Muscle of arm (tissue), 1 donor: ENCODE measurements at regions not wholly inside any gene's neighbourhood (a gene's known extent, or its start where the extent isn't known, plus 50 kb on each side); places are given as distances from the start of the nearest gene placed in this dataset.
"Not testable (repeated sequence)": the region's sequence is repeated elsewhere in the genome, so short reads cannot be mapped to it uniquely, and the experiment has no call there.

Experiments
- DNase-seq: peaks from one replicate; pipeline ENCODE4 v3.0.0-alpha.2; 2013

DNA sequence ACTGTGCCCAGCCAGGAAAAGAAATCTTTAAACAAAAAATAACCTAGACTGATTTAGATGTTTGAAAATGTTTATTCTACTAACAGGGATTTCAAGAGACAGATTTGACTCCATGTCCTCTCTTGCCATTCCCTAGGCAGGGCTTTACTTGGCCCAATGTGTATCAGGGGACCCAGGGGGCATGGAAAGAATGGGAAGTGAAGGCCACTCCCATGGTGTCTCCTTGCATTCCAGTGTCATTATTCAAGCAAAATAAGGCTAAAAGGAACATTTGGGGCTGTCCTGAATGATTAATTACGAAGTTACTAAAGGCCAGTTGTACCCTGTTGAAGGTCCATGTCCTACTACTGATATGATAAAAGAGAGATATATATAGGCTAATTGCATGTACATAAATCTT, 151.9 kb upstream of the ATF7IP start:
- no peak for DNase-seq

DNA sequence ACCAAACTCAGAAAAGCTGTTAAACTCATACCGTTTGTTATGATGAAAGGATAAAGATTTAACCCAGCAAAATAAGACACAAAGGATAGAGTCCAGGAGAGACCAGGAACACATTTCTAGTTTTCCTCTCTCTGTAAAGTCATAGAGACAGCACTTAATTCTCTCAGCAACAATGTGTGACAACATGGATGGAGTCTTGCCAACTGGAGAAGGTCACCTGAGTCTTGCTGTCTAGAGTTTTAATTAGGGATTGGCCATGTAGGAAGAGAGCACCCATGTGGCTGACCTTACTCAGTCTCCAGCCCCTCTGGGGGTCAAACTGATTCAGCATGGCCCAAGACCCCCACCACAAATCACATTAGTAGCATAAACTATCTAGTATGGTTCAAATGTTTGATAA, 151.0 kb upstream of the ATF7IP start:
- no peak for DNase-seq

DNA sequence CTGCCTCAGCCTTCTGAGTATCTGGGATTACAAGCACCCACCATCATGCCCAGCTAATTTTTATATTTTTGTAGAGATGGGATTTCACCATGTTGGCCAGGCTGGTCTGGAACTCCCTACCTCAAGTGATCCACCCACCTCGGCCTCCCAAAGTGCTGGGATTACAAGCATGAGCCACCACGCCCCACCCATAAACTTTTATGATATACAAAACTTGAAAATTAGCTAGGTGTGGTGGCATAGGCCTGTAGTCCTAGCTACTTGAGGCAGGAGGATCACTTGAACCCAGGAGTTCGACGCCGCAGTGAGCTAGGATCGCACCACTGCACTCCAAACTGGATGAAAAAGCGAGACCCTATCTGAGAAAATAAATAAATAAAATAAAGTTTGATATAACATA, 149.5 kb upstream of the ATF7IP start:
- not testable (repeated sequence) for DNase-seq

DNA sequence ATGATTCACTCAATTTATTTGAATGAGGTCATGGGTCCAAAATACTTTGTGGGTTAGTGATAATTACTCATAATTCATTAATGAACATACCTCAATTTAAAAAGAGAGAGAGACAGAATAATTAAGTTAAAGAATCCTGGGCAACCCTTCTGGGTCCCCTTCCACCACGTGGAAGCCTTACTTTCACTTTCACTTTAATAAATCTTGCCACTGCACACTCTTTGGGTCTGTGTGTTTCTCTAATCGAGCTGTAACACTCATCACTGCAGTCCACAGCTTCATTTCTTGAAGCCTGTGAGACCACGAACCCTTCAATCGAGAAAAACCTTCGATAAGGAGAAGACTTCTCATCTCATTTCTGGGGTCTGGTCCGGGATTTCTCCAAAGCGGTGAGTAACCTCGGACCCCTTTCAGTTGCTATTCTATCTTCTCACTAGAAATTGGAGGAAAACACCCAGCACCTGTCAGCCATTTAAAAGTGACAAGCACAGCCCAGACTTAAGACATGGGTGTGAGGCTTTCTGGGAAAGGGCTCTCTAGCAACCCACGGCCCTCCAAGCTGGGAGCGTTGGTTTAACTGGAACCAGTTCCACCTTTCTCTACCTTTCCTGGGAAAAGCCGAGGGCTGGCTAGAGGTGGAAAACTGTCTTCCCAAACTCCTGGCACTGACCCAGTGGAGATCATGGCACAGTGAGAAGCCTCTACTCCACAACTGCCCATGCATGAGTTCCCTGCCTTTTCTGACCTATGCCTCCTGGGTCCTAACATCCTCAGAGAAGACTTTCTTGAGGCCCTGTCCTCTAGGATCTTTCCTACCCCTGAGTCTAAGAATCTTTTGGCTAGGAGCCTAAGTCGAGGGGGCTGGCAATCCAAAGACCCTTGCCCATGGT, 148.8 kb upstream of the ATF7IP start:
- DNase-seq = no peak

DNA sequence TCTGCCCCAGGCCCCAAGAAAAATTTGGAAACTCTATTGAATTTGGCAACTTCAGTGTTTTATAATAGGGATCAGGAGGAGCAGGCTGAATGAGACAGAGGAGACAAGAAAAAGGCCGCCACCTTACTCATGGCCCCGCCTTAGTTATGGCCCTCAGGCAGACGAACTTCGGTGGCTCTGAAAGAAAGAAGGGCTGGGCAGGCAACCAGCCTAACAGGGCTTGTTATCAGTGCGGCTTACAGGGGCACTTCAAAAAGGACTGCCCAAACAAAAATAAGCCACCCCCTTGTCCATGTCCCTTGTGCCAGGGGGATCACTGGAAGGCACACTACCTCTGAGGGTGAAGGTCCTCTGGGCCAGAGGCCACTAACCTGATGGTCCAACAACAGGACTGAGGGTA, 146.3 kb upstream of the ATF7IP start:
- no peak for DNase-seq

DNA sequence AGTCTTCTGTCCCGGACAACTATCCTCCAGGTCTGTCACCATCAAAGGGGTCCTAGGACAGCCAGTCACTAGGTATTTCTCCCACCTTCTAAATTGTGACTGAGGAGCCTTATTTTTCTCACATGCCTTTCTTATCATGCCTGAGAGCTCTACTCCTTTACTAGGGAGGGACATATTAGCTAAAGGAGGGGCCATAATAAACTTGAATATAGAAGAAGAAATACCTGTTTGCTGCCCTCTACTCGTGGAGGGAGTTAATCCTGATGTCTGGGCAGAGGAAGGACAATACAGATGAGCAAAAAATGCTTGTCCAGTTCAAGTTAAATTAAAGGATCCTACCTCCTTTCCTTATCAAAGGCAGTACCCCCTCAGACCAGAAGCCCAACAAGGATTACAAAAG, 145.8 kb upstream of the ATF7IP start:
- DNase-seq = not testable (repeated sequence)

DNA sequence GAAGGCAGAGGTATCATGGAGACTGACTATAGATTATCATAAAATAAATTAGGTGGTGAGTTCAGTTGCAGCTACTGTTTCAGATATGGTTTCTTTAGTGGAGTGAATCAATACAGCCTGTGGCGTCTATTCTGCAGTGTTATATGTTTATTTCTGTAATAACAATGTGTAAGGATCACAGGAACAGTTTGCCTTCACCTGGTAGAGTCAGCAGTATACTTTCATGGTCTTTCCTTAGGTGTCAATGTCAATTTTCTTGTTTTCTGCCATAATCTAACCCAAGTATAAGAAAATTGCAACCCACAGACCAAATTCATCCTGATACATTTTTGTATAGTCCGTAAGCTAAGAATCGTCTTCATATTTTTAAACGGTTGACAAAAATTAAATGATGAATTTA, 140.4 kb upstream of the ATF7IP start:
- no peak for DNase-seq

DNA sequence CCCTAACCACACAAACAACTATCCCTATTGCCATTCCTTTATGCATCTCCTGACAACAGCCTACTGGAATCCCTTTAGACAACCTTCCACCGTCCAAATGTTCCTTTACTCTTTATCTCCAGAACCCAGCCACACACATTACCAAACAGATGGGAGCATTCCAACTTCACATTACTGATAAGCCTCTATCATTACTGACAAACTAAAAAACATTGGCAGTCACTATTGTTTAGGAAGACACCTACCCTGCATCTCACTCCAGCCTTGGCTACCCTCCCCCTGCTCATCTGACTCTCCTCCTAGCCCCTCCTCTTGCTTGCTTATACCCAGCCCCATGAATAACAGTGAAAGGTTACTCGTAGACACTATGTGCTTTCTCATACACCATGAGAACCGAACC, 130.3 kb upstream of the ATF7IP start:
- DNase-seq = not testable (repeated sequence)

DNA sequence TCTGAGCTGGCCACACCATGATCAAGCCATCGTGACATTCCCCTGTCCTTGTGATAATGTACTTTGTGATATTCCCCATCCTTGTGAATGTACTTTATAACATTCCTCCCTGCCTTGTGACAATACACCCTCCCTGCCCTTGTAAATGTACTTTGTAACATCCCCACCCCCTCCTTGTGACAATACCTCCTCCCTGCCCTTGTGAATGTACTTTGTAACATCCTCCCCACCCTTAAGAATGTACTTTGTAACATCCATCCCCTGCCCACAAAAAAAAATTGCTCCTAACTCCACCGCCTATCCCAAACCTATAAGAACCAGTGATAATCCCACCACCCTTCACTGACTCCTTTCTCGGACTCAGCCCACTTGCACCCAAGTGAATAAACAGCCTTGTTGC, 128.8 kb upstream of the ATF7IP start:
- DNase-seq = not testable (repeated sequence)

DNA sequence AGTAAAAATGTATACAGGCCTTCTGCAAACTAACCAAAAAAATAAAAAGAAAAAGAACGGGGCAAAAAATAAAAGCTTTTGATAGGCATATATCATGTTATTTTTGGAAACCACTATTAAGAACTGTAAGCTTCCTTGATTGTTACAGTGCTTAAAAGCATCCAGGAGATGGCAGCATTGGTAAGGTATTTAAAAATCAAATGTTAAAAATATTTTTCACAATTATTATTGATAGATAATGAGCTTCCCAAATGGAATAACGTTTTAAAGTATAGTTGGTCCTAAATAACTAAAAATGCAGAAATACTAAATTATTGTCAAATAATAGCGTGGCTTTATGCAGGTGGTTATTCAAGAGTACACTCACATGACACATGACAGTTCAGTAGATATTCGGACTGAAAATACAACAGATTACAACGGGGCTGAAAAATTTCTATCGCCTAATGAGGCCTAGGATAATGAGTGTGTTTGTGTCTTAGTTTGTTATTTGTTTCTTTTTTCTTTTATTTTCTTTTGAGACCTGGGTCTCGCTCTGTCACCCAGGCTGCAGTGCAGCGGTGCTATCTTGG, 127.2 kb upstream of the ATF7IP start:
- no peak for DNase-seq

DNA sequence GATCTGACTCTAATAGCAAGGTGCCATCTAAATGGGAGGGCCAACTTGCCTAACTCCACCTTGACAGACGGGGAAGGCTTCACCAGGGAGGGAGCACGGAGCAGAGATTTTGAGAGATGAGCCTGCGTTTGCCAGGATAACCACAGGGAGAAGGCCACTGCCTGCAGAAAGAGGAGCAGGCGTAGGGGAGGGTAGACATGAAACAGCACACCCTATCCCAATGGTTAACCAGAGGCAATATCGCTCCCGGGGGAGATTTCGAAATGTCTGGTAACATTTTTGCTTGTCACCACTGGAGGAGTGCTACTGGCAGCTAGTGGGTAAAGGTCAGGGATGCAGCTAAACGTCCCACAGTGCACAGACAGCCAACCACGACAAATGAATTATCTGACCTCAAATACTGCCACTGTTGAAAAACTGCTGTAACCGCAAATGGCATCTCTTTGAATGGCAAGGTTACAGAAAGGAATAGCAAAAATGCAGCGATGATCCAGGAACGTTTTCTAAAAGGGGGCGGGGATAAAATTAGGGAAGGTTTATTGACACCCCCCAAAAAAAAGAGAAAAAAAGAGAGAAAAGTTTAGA, 126.0 kb upstream of the ATF7IP start:
- DNase-seq = no peak

DNA sequence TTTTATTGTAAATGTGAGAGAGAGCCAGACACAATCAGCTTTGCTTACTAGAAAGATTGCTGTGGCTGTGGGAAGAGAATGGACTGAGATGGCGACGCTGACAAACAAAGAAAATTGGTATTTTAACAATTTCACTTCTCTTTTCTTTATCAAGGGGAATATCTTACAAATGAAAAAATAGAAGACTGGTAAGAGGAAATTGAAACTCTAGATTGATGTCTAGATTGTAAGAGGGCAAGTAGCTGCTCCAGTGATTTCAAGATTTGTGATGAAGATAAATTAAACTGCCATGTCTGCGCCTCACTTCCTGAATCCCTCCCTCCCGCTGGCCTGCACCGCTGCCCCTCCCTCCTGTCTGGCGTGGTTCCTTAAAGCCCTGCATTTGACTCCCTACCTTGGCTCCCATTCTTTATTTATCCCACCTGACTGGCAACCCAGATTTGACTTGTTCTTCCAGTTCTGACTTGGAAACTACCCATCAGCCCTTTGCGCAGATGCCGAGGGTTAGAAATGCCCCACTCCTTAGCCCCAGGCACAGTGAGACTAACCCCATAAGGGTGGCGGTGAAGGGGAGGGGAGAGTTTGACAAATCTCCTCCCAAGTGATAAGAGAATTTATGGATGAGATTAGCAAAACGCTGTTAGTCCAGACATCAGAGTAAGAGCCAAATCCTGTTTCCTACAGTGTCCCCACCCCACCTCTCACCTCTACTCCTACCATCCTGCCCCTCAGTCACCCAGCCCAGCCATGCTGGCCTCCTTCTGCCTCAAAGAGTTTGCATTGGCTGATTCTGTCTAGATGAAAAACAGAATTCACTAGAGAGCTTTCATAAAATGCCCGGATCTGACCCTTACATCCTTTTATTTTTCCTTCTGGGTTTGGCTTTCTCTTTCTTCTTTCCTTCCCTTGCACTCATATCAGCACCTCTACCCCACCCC, 125.3 kb upstream of the ATF7IP start:
- no peak for DNase-seq

DNA sequence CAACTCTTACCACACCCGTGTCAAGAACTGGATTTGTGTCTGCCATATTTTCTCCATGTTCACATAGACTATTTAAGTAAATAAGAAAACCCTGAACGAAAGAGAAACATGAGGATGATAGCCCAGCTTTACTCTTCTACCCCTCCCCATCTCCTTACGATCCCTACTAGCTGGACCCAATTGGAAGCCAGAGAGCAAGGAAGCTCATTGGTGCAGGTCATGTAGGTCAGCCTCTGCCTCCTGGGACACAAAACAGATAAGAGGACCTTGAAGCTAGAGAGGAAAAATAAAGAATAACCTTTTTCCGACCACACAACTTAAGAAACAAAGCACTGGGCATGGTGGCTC, 124.6 kb upstream of the ATF7IP start:
- DNase-seq = no peak

DNA sequence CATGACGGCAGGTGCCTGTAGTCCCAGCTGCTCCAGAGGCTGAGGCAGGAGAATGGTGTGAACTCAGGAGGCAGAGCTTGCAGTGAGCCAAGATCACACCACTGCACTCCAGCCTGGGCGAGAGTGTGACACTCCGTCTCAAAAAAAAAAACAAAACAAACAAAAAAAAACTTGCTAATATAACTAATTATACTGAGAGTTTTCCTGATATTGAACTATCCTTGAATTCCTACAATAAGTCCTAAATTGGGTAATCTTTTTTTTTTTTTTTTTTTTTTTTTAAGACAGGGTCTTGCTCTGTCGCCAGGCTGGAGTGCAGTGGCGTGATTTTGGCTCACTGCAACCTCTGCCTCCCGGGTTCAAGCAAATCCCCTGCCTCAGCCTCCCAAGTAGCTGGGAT, 122.7 kb upstream of the ATF7IP start:
- not testable (repeated sequence) for DNase-seq

DNA sequence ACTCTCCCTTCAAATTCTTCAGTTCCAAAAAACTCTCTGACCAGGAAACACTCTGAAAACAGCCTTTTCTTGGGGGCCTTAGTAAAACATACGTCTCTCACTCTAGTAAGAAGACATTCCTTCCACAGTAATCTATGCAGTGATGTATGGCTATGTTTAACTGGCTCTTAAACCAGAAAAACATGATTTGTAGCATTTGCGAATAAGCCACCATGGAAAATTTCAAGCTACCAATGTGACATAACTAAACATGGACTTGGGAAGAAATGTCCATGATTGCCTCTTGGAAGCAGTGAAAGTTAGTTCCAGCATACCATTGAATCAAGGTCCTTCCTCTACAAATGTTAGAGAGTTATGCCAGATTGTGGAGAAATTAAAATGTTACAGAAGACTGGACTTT, 121.5 kb upstream of the ATF7IP start:
- DNase-seq = no peak

DNA sequence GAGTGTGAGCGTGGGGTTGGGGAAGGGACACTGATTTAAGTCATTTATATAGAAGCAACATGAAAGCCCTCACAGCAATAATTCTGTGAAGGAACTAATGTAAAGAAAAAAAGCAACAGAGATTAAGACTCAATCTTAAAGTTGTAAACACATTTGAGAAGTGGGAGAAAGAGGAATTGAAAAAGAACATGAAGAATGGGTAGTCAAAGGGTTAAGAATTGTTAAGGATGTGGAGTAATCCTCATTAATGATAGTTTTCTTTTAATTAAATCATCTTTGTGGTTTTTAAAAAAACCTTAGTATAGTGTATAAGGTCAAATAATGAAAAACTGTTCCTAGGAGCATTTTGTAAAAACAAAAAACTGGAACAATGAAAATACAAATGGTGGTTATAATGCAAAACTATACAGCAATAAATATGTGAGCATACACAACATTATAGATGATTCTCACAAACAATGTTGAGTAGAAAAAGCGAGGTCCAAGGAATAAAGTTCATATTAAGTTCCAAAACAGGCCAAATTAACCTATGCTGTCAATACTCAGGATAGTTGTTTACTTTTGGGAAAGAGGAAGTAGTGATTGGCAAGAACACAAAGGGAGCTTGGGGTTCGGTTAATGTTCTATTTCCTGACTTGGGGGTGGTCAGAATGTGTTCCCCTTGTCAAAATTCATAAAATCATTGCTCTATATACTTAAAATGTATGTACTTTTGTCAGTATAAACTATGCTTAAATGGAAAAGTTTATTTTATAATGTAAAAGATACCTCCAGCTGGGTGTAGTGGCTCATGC, 120.4 kb upstream of the ATF7IP start:
- DNase-seq = no peak

DNA sequence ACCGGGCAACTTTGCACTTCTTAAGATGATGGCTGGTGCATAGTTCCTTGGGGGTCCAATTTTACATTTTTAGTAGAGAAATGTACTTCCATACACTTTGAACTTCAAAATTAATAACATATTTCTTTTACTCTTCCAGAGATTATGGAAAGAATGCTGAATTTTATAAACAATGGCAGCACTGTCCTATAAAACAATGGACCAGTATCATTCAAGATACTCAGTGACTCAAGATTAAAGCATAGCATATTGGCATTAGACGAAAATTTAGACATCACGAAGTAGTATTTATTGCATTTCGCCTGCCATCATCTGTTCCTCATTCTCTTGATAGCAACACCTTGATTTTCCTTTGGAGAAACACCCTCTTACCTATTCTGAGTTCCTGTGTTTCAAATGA, 118.3 kb upstream of the ATF7IP start:
- DNase-seq = no peak

DNA sequence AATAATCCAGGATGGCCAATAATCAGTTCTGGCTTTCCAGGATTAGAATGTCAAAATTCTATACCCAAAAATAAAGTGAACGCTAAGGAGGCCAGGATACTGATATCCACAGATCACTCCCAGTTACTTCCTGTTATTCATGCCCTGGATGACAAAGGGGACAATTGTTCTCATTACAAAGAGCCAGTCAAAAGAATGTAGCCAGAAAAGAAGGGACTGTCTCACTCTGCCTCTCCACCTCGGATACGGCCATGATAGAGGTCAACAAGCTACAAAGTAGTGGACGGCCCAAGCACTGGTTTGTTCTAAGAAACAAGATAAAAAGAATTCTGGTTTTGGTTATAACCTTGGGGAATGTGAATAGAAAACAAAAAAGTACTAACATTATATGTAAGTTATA, 116.1 kb upstream of the ATF7IP start:
- DNase-seq = no peak

DNA sequence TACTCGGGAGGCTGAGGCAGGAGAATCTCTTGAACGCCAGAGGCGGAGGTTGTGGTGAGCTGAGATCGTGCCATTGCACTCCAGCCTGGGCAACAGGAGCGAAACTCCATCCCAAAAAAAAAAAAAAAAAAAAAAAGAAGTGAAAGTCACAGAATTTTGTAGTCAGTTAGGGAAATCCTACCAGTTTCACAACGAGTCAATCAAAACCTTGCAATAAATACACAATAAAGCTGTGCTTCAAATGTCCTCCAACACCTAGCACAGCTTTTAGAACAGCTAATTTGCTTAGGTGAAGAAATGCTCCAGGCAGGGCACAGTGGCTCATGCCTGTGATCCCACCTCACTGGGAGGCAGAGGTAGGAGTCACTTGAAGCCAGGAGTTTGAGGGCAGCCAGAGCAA, 112.8 kb upstream of the ATF7IP start:
- DNase-seq = no peak

DNA sequence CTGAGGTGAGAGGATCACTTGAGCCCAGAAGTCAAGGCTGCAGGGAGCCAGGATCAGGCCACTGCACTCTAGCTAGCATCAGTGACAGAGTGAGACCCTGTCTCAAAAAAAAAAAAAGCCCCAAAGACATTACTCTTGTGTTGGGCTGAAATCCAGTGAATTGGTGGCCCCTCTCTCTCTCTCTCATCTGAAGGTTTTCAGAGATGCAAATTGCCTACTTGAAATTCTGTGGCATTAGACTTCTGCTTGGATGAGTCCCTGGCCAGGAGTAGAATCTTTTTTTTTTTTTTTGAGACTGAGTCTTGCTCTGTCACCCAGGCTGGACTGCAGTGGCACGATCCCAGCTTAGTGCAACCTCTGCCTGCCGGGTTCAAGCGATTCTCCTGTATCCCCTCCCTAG, 112.0 kb upstream of the ATF7IP start:
- DNase-seq = no peak

DNA sequence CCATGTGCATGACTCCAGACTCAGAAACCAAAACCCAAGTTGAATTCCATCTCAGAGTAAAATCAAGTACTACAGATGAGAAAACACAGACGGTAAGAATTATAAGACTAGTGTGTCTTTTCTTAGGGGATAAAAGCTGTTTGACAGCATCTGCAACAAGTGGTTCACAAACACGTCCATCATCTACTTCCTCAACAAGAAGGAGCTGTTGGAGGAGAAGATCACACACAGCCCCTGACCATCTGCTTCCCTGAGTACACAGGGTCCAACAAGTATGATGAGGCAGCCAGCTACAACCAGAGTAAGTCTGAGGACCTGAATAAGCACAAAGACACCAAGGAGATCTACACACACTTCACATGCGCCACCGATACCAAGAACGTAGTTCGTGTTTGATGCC, 110.7 kb upstream of the ATF7IP start:
- no peak for DNase-seq

DNA sequence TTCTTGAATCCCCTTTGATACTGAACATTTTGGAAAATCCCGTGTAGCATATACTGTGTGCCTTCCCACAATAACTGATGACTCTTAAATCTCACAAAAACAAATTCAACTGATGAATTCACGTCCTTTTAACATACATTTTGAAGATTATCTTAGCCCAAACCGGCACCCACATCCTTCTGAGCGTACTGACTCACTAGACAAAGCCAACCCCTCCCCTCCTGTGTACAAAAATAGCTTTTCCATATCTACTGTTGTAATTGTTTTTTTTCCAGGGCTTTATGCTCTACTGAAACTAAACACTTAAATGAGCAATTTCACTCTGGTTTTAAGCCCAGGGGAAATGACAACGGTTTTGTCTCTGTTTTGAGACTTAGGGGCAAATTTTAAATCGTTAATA, 109.4 kb upstream of the ATF7IP start:
- DNase-seq = no peak
